GM21390 (cell line): ENCODE measurements at regions not wholly inside any gene's neighbourhood (a gene's known extent, or its start where the extent isn't known, plus 50 kb on each side); places are given as distances from the start of the nearest gene placed in this dataset.

Source experiments
- ATAC-seq: cut with Tn5 transposase; IDR thresholded peaks from one replicate; pipeline ENCODE4 v1.9.1; 2021; ENCODE audit not compliant: unreplicated experiment

DNA sequence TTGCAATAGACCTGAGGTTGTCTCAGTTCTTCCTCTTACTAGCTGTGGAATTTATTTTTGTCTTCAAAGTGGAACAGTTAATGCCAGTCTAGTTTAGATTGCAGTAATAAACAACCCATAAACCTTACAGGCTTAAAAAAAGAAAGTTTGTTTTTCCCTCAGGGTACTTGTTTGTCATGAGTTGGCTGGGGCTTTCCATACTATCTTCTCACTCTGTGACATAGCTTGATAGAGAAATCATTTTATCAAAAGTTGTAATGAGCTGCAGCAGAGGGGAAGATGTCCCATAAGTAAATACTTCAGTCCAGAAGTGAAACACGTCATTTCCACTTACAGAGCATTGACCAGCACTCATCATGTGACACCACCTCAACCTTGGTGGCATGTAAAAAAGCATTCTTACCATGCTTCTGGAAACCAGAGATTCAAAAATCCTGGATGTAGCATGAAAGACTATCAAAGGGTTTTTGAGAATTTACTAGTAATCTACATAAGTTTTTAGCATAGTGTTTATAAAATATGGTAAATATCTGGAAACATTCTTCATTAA lies 62.8 kb upstream of the COL11A1 start:
- no peak for ATAC-seq

DNA sequence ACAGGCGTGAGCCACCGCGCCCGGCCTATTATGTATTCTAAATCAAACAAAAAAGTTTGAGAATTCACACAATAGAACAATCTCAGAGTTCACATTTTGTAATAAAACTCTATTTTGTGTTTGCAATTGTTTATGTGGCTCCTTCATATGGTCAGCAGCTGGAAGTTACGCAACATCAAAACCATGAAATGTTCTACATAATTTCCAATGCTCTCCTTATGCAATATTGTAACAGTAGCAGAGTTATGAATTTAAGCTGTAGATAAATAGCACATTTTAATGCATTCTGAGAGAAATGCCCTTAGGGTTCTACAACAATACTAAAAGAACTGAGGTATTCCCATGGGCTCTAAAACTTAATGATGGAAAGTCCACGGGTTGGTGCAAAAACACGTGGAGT lies 62.3 kb upstream of the COL11A1 start:
- ATAC-seq = no peak

DNA sequence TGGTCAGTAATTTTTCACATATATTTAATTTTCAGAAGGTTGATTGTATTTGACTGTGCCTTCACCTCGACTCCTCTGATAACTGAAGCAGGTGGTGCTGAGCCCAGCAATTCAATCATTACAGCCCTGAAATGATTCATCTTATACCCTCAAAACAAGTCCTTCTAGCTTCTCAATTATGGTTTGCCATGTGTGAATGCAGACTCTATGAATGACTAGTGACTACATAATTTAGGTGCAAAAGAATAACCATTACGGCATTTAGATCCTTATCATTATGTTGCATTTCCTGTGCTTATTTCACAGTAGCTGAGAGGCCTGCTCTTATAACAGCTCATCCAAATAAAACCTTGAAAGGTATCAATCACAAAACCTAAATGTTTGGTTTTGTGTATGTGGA lies 54.0 kb upstream of the COL11A1 start:
- ATAC-seq = no peak

GRCh38 chr1:103160281-103160680 lies 52.0 kb upstream of the COL11A1 start:
- no peak for ATAC-seq
